HG02870 (cell line): ENCODE measurements at regions not wholly inside any gene's neighbourhood (a gene's known extent, or its start where the extent isn't known, plus 50 kb on each side); places are given as distances from the start of the nearest gene placed in this dataset.

Experiments used
- ATAC-seq: cut with Tn5 transposase; IDR thresholded peaks from one replicate; pipeline ENCODE4 v1.9.1; 2021; ENCODE audit warnings: mild to moderate bottlenecking, moderate library complexity; ENCODE audit not compliant: unreplicated experiment

- no peak for ATAC-seq
These were observed 91.2 kb upstream of the NAALADL2 start for GRCh38 chr3:174767853-174768382.

GRCh38 chr3:174769171-174769570 lies 90.0 kb upstream of the NAALADL2 start:
- ATAC-seq = no peak

- no peak for ATAC-seq
These were observed 83.5 kb upstream of the NAALADL2 start for GRCh38 chr3:174775603-174776002.

GRCh38 chr3:174776123-174776522 lies 83.0 kb upstream of the NAALADL2 start:
- no peak for ATAC-seq

GRCh38 chr3:174776636-174777035 lies 82.5 kb upstream of the NAALADL2 start:
- no peak for ATAC-seq

- ATAC-seq = no peak
These were observed 81.3 kb upstream of the NAALADL2 start for GRCh38 chr3:174777813-174778212.

- ATAC-seq = no peak
These were observed 75.6 kb upstream of the NAALADL2 start for GRCh38 chr3:174783502-174783901.

GRCh38 chr3:174784206-174784934 lies 74.8 kb upstream of the NAALADL2 start:
- no peak for ATAC-seq

GRCh38 chr3:174786825-174787224 lies 72.3 kb upstream of the NAALADL2 start:
- no peak for ATAC-seq

GRCh38 chr3:174791161-174791560 lies 68.0 kb upstream of the NAALADL2 start:
- no peak for ATAC-seq

- ATAC-seq = no peak
These were observed 66.3 kb upstream of the NAALADL2 start for GRCh38 chr3:174792864-174793263.
